HG02885 (cell line): ENCODE measurements at regions not wholly inside any gene's neighbourhood (a gene's known extent, or its start where the extent isn't known, plus 50 kb on each side); places are given as distances from the start of the nearest gene placed in this dataset.

Experiments used
- ATAC-seq: cut with Tn5 transposase; IDR thresholded peaks from one replicate; pipeline ENCODE4 v1.9.1; 2021; ENCODE audit warnings: mild to moderate bottlenecking; ENCODE audit not compliant: unreplicated experiment, poor library complexity

DNA sequence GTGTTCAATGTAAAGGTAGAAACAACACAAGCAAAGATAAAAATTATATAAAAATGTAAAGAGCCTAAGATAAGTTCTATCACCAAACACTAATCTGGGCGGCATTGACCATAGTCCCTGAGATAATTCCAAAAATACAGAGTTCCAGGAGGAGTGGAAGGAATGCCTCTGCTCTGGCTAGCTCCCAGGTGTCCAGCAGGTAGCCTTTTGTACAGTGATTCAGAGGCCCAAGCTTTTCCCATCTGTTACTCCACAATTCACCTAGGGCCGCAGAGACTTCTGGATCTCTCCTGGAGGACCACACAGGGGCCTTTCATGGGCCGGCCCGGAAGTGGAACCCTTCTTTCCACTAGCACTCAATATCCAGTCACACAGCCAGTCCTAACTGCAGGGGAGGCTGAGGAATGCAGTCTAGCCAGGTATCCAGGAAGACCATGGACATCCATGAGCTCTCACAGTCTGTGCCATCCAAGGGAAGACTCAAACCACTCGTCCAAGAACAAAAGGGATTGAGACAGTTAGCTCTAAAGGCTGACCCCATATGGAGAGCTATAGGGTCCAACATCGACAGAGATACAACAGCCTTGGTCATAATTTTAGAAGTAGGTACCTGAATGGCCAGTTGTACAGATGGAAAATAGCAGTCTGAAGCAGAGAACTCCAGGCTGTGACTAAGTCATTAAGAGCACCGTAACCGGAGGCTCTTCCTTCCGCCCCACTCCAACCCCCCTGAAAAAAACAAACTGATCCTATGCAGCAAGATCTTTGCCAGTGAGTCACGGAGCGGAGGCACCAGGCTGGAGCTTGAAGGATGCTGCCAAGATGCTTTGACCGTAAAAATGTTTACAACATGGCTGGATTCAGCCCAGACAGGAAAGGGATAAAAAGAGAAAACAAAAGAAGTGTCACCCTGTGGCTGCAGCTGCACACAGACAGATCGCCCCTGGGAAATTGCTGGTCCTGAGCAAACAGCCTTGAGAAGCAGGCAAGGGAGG is 204.8 kb downstream of the NUAK1 start:
- no peak for ATAC-seq

- no peak for ATAC-seq
Measured at GRCh38 chr12:105935106-105935505, 203.6 kb downstream of the NUAK1 start.

GRCh38 chr12:105935981-105936380 is 202.8 kb downstream of the NUAK1 start:
- no peak for ATAC-seq

DNA sequence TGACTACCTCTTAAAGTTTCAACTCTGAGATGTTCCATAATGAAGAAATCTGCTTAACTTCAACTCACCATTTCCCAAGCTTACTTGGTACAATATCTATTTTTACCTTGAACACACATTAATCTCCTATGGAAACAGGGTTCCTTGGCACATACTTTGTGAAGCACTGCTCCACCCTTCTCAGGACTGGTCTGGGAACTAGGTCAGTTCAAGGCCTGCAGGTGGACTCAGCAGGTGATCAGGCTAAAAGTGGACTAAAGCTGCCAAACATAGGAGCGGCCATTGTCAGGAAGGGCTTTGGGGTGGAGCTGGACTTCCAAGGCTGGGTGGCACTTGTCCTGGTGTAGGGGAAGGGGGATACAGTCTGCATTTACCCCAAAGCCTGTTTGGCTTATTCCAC is 202.3 kb downstream of the NUAK1 start:
- ATAC-seq = no peak

DNA sequence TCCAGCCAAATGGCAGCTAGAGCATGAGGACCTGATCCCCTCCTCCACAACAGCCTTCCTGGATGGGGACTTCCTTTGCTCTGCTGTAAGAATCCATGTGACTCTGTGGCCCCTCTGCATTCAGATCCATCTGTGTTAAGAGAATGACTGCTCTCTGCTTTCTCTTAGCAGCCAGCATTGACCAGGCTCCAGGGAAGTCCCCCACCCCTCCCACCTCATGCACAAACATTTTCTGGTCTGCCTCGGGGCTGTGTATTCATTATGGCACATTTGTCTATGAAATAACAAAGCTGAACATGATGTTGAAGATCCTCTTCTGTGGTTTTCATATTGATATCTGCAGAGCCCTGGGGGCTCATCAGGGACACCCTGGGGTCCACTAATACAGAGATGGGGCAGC is 201.7 kb downstream of the NUAK1 start:
- ATAC-seq = no peak

GRCh38 chr12:105939181-105939721 is 199.5 kb downstream of the NUAK1 start:
- ATAC-seq = no peak

DNA sequence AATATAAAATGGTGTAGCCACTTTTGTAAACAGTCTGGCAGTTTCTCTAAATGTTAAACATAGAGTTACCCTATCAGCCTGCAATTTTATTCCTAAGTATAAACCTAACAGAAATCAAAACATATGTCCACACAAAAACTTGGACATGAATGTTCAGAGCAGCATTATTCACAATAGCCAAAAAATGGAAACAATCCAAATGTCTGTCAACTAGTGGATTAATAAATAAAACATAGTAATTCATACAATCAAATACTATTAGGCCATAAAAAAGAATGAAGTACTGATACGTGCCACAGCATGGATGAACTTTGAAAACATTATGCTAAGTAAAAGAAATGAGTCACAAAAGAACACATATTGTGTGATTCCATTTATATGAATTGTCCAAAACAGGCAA is 196.5 kb downstream of the NUAK1 start:
- no peak for ATAC-seq

- ATAC-seq = no peak
Measured at GRCh38 chr12:105943525-105943924, 195.2 kb downstream of the NUAK1 start.

GRCh38 chr12:105944628-105945027 is 194.1 kb downstream of the NUAK1 start:
- ATAC-seq = no peak

- no peak for ATAC-seq
Measured at GRCh38 chr12:105945880-105946279, 192.9 kb downstream of the NUAK1 start.

DNA sequence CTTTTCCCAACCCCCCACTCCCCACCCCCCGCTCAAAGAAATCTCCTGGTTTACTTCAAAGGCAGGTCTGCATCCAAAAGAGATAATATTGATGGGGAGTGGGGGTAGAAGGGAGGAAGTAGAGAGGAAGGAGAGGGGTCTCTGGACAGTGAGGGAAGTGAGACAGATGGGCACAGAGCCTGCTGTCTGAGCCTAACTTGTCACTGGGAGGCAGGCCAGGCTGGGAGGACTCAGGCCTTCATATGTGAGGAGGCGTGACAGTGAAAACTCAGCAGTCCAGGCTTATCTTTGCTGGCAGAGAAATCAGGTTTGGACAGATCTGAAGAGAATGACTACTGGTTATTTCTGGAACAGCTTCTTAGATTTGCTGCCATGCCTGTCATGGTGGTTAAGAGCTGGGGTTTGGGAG is 192.3 kb downstream of the NUAK1 start:
- ATAC-seq = no peak

DNA sequence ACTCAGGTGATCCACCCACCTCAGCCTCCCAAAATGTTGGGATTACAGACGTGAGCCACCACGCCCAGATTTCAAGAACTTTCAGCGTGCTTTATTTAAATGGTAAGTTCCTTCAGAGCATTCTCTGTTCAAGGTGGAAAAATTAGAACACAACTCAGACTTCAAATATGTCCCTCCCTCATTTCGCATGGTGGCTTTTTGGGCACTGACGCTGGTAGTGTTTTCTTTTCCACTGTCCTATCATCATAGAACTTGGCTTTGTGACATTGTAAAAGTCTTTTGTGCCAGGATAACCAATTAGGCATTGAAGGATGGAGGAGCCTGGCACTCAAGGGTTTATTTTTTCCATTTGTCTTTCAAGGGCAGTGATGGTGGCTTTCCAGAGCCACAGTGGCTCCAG is 190.8 kb downstream of the NUAK1 start:
- no peak for ATAC-seq

- no peak for ATAC-seq
Measured at GRCh38 chr12:105948331-105948730, 190.4 kb downstream of the NUAK1 start.

- no peak for ATAC-seq
Measured at GRCh38 chr12:105949391-105949790, 189.4 kb downstream of the NUAK1 start.

DNA sequence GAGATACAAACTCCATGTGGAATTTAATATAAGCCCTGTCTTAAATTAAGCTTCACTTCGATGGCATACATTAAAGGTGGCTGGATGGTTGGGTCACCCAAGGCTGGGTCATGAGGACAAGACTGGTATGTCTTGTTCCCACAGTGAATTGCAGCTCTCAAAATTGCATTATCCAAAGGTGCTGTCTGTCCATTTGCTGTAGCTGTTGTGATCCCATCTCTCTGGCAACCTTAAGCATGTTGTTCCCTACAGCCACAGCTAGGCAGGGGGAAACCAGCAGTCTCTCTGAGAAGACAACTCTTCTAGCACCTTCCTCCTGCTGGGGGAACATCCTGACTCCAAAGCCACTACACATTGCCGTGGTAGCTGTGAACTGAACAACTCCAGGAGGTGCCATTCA is 187.0 kb downstream of the NUAK1 start:
- ATAC-seq = no peak

DNA sequence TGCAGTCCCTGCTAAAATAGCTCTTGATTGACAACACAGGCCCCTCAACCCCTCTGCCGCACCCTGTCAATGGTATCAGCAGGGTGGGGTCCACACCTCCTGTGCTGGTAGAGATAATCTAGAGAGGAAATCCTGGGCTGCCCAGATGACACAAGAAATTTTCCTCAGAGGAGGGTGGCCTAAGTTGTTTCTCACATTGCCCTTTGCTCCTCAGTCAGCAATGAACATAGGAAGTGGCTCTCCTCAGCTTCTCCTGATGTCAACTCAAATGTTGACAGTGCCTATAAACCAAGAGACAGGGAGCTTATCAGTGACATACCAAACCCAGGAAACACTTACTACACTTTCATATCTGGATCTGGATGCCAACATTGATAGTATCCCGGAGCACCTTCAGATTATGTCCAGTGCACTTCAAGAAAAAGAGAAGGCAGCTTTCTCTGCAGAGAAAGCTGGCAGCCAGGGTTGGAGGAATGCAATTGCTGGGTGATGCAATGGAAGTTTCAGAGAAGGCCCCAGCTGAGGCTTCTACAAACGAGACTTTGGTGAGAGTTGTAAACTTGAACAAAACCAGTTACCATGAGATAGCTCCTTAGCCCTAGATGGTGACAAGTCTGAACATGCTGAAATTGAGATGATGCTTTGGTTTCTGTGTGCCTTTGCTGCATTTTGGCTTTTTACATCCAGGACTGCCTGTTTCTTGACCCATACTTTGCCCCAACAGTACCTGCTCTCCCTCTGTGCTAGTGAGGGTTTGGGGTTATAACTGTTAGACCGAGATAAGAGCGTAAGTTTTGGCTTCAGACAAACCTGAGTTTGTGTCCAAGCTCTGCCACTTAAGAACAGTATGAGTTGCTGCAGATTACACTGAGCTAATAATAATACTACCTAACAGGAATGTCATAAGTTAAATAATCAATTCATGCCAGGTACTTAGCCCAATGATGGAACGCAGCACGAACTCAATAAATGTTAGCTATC is 183.5 kb downstream of the NUAK1 start:
- no peak for ATAC-seq

GRCh38 chr12:105955976-105956375 is 182.8 kb downstream of the NUAK1 start:
- ATAC-seq = no peak

GRCh38 chr12:105956662-105957457 is 181.9 kb downstream of the NUAK1 start:
- no peak for ATAC-seq

DNA sequence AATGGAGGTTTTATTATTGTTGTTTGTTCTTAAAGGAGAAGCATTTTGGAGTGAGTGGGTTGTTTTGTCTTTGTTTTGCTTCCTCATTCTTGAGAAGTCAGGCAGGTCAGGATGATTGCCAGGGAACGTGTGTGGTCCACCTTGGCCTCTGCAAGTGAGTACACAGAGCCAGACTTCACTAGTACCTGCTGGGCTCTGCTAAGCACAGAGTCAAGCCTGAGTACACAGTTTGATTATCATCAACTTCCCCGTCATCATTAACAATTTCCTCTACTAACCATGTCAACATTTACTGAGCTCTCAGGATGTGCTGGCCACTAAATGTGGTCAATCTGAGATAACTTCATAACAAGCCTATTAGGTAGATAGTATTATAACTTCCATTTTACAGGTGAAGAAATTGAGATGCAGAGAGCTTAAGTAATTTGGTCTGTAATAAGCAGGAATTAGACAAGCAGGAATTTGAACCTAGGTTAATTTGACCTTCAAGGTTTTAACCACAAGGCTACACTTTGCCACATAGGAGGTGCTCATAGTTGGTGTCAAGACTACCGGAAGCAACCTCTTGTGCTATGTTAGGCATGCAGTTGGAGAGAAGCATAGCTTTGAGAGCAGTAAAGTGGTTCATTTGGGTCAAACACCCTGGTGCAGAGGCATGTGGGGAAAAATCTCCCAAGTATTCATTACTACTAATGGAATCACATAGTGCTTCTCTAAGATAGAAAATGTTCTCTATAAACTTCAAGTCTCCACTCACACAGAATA is 178.3 kb downstream of the NUAK1 start:
- no peak for ATAC-seq
